ENCODE measurements at regions not wholly inside any gene's neighbourhood (a gene's known extent, or its start where the extent isn't known, plus 50 kb on each side); places are given as distances from the start of the nearest gene placed in this dataset.
A peak's percentile ranks its signal among the peaks of the same experiment; 100 is the strongest.
"Not testable (repeated sequence)": the region's sequence is repeated elsewhere in the genome, so short reads cannot be mapped to it uniquely, and the experiment has no call there.

GRCh38 chrY:20382085-20382484 is 193.5 kb upstream of the EIF1AY start:
- H3K9me3 ChIP-seq (ENCODE audit: insufficient read depth in 2 of 2, low read depth in 1 of 2, low read length in 1 of 2); H3K23me2 ChIP-seq (ENCODE audit: low read depth, low read length); H2BK20ac ChIP-seq (ENCODE audit: low read length); H3K4me2 ChIP-seq (ENCODE audit: insufficient read depth in 1 of 2, low read depth in 2 of 2, low read length in 2 of 2); POLR2A ChIA-PET (ENCODE audit: partially characterized antibody); DNase-seq (ENCODE audit: low read depth in 1 of 2, low spot score in 2 of 2); H3K4me1 ChIP-seq (replicated peaks in 1 of 4; ENCODE audit: control insufficient read depth in 3 of 4, insufficient read depth in 4 of 4, low read length in 3 of 4); H2BK12ac ChIP-seq (ENCODE audit: low read depth, low read length); H3K27me3 ChIP-seq (replicated peaks in 1 of 4; ENCODE audit: control insufficient read depth in 3 of 4, extremely low read depth in 1 of 4, insufficient read depth in 3 of 4, low read length in 3 of 4); H2BK15ac ChIP-seq (ENCODE audit: low read length); H2AK5ac ChIP-seq (ENCODE audit: low read depth, low read length); H4K20me1 ChIP-seq (replicated peaks in 1 of 2; ENCODE audit: control insufficient read depth in 1 of 2, insufficient read depth in 2 of 2, low read length in 2 of 2); H3K4ac ChIP-seq (replicated peaks; ENCODE audit: insufficient read length, low read depth, low read length); H4K8ac ChIP-seq (ENCODE audit: extremely low read depth, insufficient read depth, low read length); H2BK120ac ChIP-seq (replicated peaks; ENCODE audit: low read depth, low read length); H3K79me1 ChIP-seq (ENCODE audit: low read depth, low read length); FAIRE-seq; H3K14ac ChIP-seq (ENCODE audit: insufficient read length); CTCF ChIA-PET (ENCODE audit: partially characterized antibody); H3K56ac ChIP-seq (replicated peaks; ENCODE audit: insufficient read length, low read depth, low read length); H3K4me3 ChIP-seq (ENCODE audit: extremely low read depth in 1 of 4, insufficient read depth in 2 of 4, low read depth in 3 of 4, low read length in 4 of 4); H3K9ac ChIP-seq (replicated peaks in 1 of 4; ENCODE audit: extremely low read depth in 1 of 4, low read depth in 3 of 4, low read length in 3 of 4); H3K27ac ChIP-seq (ENCODE audit: low read depth, low read length); H4K91ac ChIP-seq (replicated peaks; ENCODE audit: insufficient read length, low read length); H4K5ac ChIP-seq (ENCODE audit: insufficient read length, low read depth, low read length); H3K36me3 ChIP-seq (ENCODE audit: control insufficient read depth in 2 of 4, insufficient read depth in 4 of 4, low read length in 3 of 4); H3K23ac ChIP-seq (ENCODE audit: insufficient read length); H3K79me2 ChIP-seq (ENCODE audit: control insufficient read depth in 1 of 2, insufficient read depth in 2 of 2, low read length in 2 of 2); H2AFZ ChIP-seq (ENCODE audit: low read length); H3K18ac ChIP-seq (ENCODE audit: extremely low read depth, low read length); H2BK5ac ChIP-seq (ENCODE audit: low read depth, low read length): not testable (repeated sequence)
- no CpG with 5 or more reads among the region's 1 CpG for WGBS, 2 experiments (ENCODE audit: extremely low coverage in 1 of 2, insufficient coverage in 1 of 2, insufficient read length in 1 of 2, insufficient replicate concordance in 2 of 2, low coverage in 1 of 2, low lambda C conversion rate in 2 of 2, missing lambda C conversion rate in 1 of 2)
- peak; percentile 6; the same call in 1 of the 2 replicates for TF ChIP-seq MAFK (IDR thresholded peaks at IDR 0.05; ENCODE audit: low read depth, low read length)

Data from H1 (cell line).